ENCODE measurements at regions not wholly inside any gene's neighbourhood (a gene's known extent, or its start where the extent isn't known, plus 50 kb on each side); places are given as distances from the start of the nearest gene placed in this dataset.
"Not testable (repeated sequence)": the region's sequence is repeated elsewhere in the genome, so short reads cannot be mapped to it uniquely, and the experiment has no call there.

GRCh38 chr7:112982441-112983063 lies 104.1 kb downstream of the GPR85 start:
- no peak for DNase-seq (ENCODE audit: low spot score)

- DNase-seq (ENCODE audit: low spot score) = no peak
These were observed 104.7 kb downstream of the GPR85 start for GRCh38 chr7:112981966-112982365.

GRCh38 chr7:112979055-112979454 lies 107.6 kb downstream of the GPR85 start:
- DNase-seq (ENCODE audit: low spot score) = not testable (repeated sequence)

GRCh38 chr7:112977244-112977955 lies 109.2 kb downstream of the GPR85 start:
- DNase-seq (ENCODE audit: low spot score) = not testable (repeated sequence)

GRCh38 chr7:112970771-112971170 lies 115.9 kb downstream of the GPR85 start:
- no peak for DNase-seq (ENCODE audit: low spot score)

- DNase-seq (ENCODE audit: low spot score) = no peak
These were observed 116.7 kb downstream of the GPR85 start for GRCh38 chr7:112969946-112970345.

GRCh38 chr7:112965506-112965905 lies 121.1 kb downstream of the GPR85 start:
- no peak for DNase-seq (ENCODE audit: low spot score)

GRCh38 chr7:112963634-112964033 lies 123.0 kb downstream of the GPR85 start:
- DNase-seq (ENCODE audit: low spot score) = no peak

GRCh38 chr7:112962815-112963214 lies 123.8 kb downstream of the GPR85 start:
- DNase-seq (ENCODE audit: low spot score) = no peak

- DNase-seq (ENCODE audit: low spot score) = no peak
These were observed 127.4 kb downstream of the GPR85 start for GRCh38 chr7:112959276-112959675.

GRCh38 chr7:112958775-112959174 lies 127.9 kb downstream of the GPR85 start:
- DNase-seq (ENCODE audit: low spot score) = no peak

- DNase-seq (ENCODE audit: low spot score) = no peak
These were observed 128.7 kb downstream of the GPR85 start for GRCh38 chr7:112957901-112958300.

- DNase-seq (ENCODE audit: low spot score) = not testable (repeated sequence)
These were observed 133.6 kb downstream of the GPR85 start for GRCh38 chr7:112953031-112953430.

- no peak for DNase-seq (ENCODE audit: low spot score)
These were observed 135.6 kb downstream of the GPR85 start for GRCh38 chr7:112951070-112951469.

- DNase-seq (ENCODE audit: low spot score) = not testable (repeated sequence)
These were observed 136.9 kb downstream of the GPR85 start for GRCh38 chr7:112949682-112950081.

GRCh38 chr7:112946350-112946749 lies 140.3 kb downstream of the GPR85 start:
- no peak for DNase-seq (ENCODE audit: low spot score)

GRCh38 chr7:112945046-112945445 lies 141.6 kb downstream of the GPR85 start:
- no peak for DNase-seq (ENCODE audit: low spot score)

- no peak for DNase-seq (ENCODE audit: low spot score)
These were observed 143.6 kb downstream of the GPR85 start for GRCh38 chr7:112942981-112943380.

- not testable (repeated sequence) for DNase-seq (ENCODE audit: low spot score)
These were observed 144.5 kb downstream of the GPR85 start for GRCh38 chr7:112942125-112942524.

- DNase-seq (ENCODE audit: low spot score) = no peak
These were observed 146.3 kb downstream of the GPR85 start for GRCh38 chr7:112940314-112940732.

- DNase-seq (ENCODE audit: low spot score) = peak; percentile 99
These were observed 146.9 kb downstream of the GPR85 start for GRCh38 chr7:112939574-112940313.

- DNase-seq (ENCODE audit: low spot score) = peak; percentile 74
These were observed 147.6 kb downstream of the GPR85 start for GRCh38 chr7:112938863-112939573.

All from ecto neural progenitor cell (in vitro differentiated cells).